H1 (cell line): ENCODE measurements at regions not wholly inside any gene's neighbourhood (a gene's known extent, or its start where the extent isn't known, plus 50 kb on each side); places are given as distances from the start of the nearest gene placed in this dataset.

Source experiments
- CTCF ChIA-PET: fragments of 300-600 bp; sonication (Branson Sonifier 250); formaldehyde crosslinking; loops from one replicate; lab custom pipeline; 2021; ENCODE audit not compliant: partially characterized antibody; lab: Charles Lee
- POLR2A ChIA-PET: fragments of 300-600 bp; sonication (Branson Sonifier 250); formaldehyde crosslinking; loops from one replicate; lab custom pipeline; 2021; ENCODE audit warnings: inconsistent platforms; ENCODE audit not compliant: partially characterized antibody; lab: Charles Lee
- DNase-seq, 2 experiments: peaks; one replicate each; pipeline versions ENCODE4 v3.0.0 to v3.0.0-alpha.2; 2010 to 2022; ENCODE audit warnings: low spot score in 2 of 2, low read depth in 1 of 2, mixed read lengths in 1 of 2
- FAIRE-seq: peaks from 2 replicates; lab custom pipeline; 2011; peaks lifted over from hg19 to GRCh38; lab: Jason Lieb, UNC
- H2AFZ ChIP-seq: 2 replicates; pipeline ENCODE4 v1.8.1; 2012; ENCODE audit warnings: low read length, inconsistent platforms
- H2AK5ac ChIP-seq: 2 replicates; pipeline ENCODE4 v1.6.1; 2013; ENCODE audit warnings: low read depth, low read length
- H2BK120ac ChIP-seq: replicated peaks from 2 replicates; pipeline ENCODE3; 2013; ENCODE audit warnings: low read depth, low read length, inconsistent platforms
- H2BK12ac ChIP-seq: 2 replicates; pipeline ENCODE4 v1.6.1; 2013; ENCODE audit warnings: low read depth, low read length
- H2BK15ac ChIP-seq: 2 replicates; pipeline ENCODE4 v1.6.1; 2013; ENCODE audit warnings: low read length
- H2BK20ac ChIP-seq: 2 replicates; pipeline ENCODE4 v1.6.1; 2013; ENCODE audit warnings: low read length
- H2BK5ac ChIP-seq: 2 replicates; pipeline ENCODE4 v1.6.1; 2013; ENCODE audit warnings: low read depth, low read length
- H3K14ac ChIP-seq: 2 replicates; pipeline ENCODE4 v1.6.1; 2013; ENCODE audit warnings: inconsistent platforms; ENCODE audit not compliant: insufficient read length
- H3K18ac ChIP-seq: 2 replicates; pipeline ENCODE4 v1.6.1; 2013; ENCODE audit warnings: low read length; ENCODE audit errors: extremely low read depth
- H3K23ac ChIP-seq: 2 replicates; pipeline ENCODE4 v1.6.1; 2013; ENCODE audit warnings: inconsistent platforms; ENCODE audit not compliant: insufficient read length
- H3K23me2 ChIP-seq: 2 replicates; pipeline ENCODE4 v1.6.1; 2013; ENCODE audit warnings: low read depth, low read length
- H3K27ac ChIP-seq: 2 replicates; pipeline ENCODE4 v1.6.1; 2011; ENCODE audit warnings: low read depth, low read length, inconsistent platforms
- H3K27me3 ChIP-seq, 4 experiments: replicated peaks in 1 of 4; 1 replicate in 1 of 4; 2 replicates in 3 of 4; pipeline versions ENCODE4 v1.6.1 to v1.8.1; 2011 to 2013; ENCODE audit warnings: low read length in 3 of 4, mild to moderate bottlenecking in 3 of 4, inconsistent platforms in 2 of 4, mixed read lengths in 2 of 4, moderate library complexity in 1 of 4; ENCODE audit not compliant: control insufficient read depth in 3 of 4, insufficient read depth in 3 of 4; ENCODE audit errors: extremely low read depth in 1 of 4
- H3K36me3 ChIP-seq, 4 experiments: 2 replicates each; pipeline versions ENCODE4 v1.6.1 to v1.8.1; 2011 to 2013; ENCODE audit warnings: mild to moderate bottlenecking in 4 of 4, low read length in 3 of 4, moderate library complexity in 2 of 4, control low read depth in 1 of 4, inconsistent platforms in 1 of 4; ENCODE audit not compliant: insufficient read depth in 4 of 4, control insufficient read depth in 2 of 4
- H3K4ac ChIP-seq: replicated peaks from 2 replicates; pipeline ENCODE3; 2013; ENCODE audit warnings: low read length, low read depth, mixed read lengths, inconsistent platforms; ENCODE audit not compliant: insufficient read length
- H3K4me1 ChIP-seq, 4 experiments: replicated peaks in 1 of 4; 1 replicate in 1 of 4; 2 replicates in 3 of 4; pipeline versions ENCODE4 v1.6.1 to v1.8.1; 2011 to 2013; ENCODE audit warnings: low read length in 3 of 4, inconsistent platforms in 2 of 4, mixed read lengths in 1 of 4; ENCODE audit not compliant: insufficient read depth in 4 of 4, control insufficient read depth in 3 of 4
- H3K4me2 ChIP-seq, 2 experiments: 2 replicates each; pipeline versions ENCODE4 v1.6.1 to v1.8.1; 2011 to 2013; ENCODE audit warnings: low read depth in 2 of 2, low read length in 2 of 2, control low read depth in 1 of 2, inconsistent platforms in 1 of 2, mild to moderate bottlenecking in 1 of 2; ENCODE audit not compliant: insufficient read depth in 1 of 2
- H3K4me3 ChIP-seq, 4 experiments: fragments of 200-600, 300-600 bp in 1 of 4; sonication (generic), shearing (Covaris generic), sonication (Bioruptor Twin) in 1 of 4; 2 replicates each; pipeline versions ENCODE4 v1.5.1 to v1.8.1; 2011 to 2016; ENCODE audit warnings: low read length in 4 of 4, low read depth in 3 of 4, control low read depth in 2 of 4, inconsistent platforms in 2 of 4, mild to moderate bottlenecking in 2 of 4, mixed read lengths in 1 of 4, moderate library complexity in 1 of 4; ENCODE audit not compliant: insufficient read depth in 2 of 4; ENCODE audit errors: extremely low read depth in 1 of 4
- H3K56ac ChIP-seq: replicated peaks from 2 replicates; pipeline ENCODE3; 2013; ENCODE audit warnings: low read depth, mild to moderate bottlenecking, mixed read lengths, low read length, inconsistent platforms; ENCODE audit not compliant: insufficient read length
- H3K79me1 ChIP-seq: 2 replicates; pipeline ENCODE4 v1.6.1; 2013; ENCODE audit warnings: low read depth, low read length, control low read depth
- H3K79me2 ChIP-seq, 2 experiments: 2 replicates each; pipeline versions ENCODE4 v1.6.1 to v1.8.1; 2012 to 2013; ENCODE audit warnings: low read length in 2 of 2, mild to moderate bottlenecking in 2 of 2, inconsistent platforms in 1 of 2; ENCODE audit not compliant: insufficient read depth in 2 of 2, control insufficient read depth in 1 of 2
- H3K9ac ChIP-seq, 4 experiments: replicated peaks in 1 of 4; 1 replicate in 1 of 4; 2 replicates in 3 of 4; pipeline versions ENCODE4 v1.6.1 to v1.8.1; 2011 to 2013; ENCODE audit warnings: low read depth in 3 of 4, low read length in 3 of 4, control low read depth in 2 of 4, mild to moderate bottlenecking in 2 of 4, moderate library complexity in 2 of 4, inconsistent platforms in 1 of 4; ENCODE audit errors: extremely low read depth in 1 of 4
- H3K9me3 ChIP-seq, 2 experiments: 2 replicates each; pipeline versions ENCODE4 v1.6.1 to v1.8.1; 2012 to 2013; ENCODE audit warnings: mild to moderate bottlenecking in 2 of 2, moderate library complexity in 2 of 2, control low read depth in 1 of 2, inconsistent platforms in 1 of 2, low read depth in 1 of 2, low read length in 1 of 2, mixed read lengths in 1 of 2; ENCODE audit not compliant: insufficient read depth in 2 of 2
- H4K20me1 ChIP-seq, 2 experiments: replicated peaks in 1 of 2; 2 replicates each; pipeline versions ENCODE3 to v1.8.1; 2011 to 2013; ENCODE audit warnings: inconsistent platforms in 2 of 2, low read length in 2 of 2, mild to moderate bottlenecking in 1 of 2; ENCODE audit not compliant: insufficient read depth in 2 of 2, control insufficient read depth in 1 of 2
- H4K5ac ChIP-seq: 2 replicates; pipeline ENCODE4 v1.6.1; 2013; ENCODE audit warnings: low read length, low read depth, mixed read lengths, inconsistent platforms; ENCODE audit not compliant: insufficient read length
- H4K8ac ChIP-seq: 2 replicates; pipeline ENCODE4 v1.8.0; 2013; ENCODE audit warnings: mild to moderate bottlenecking, moderate library complexity, low read length, inconsistent platforms; ENCODE audit not compliant: insufficient read depth; ENCODE audit errors: extremely low read depth
- H4K91ac ChIP-seq: replicated peaks from 2 replicates; pipeline ENCODE3; 2013; ENCODE audit warnings: low read length, mixed read lengths, inconsistent platforms; ENCODE audit not compliant: insufficient read length
- CEBPB ChIP-seq: IDR thresholded peaks from 2 replicates; pipeline ENCODE4 v1.6.1; 2012; ENCODE audit warnings: low read depth, low read length
- SUZ12 ChIP-seq: fragments of 200-600 bp; sonication (generic); IDR thresholded peaks from 2 replicates; pipeline ENCODE4 v1.6.1; 2012; ENCODE audit warnings: mild to moderate bottlenecking, inconsistent platforms, low read length, moderate library complexity, mixed read lengths
- WGBS, 2 experiments: shearing (Covaris generic) in 1 of 2; methylation state at CpG; one replicate each; pipeline versions ENCODE4 v1.1.6 to v1.1.7; 2013 to 2015; ENCODE audit warnings: low lambda C conversion rate in 2 of 2, mixed read lengths in 2 of 2, inconsistent platforms in 1 of 2, low coverage in 1 of 2, missing lambda C conversion rate in 1 of 2; ENCODE audit not compliant: insufficient replicate concordance in 2 of 2, insufficient coverage in 1 of 2, insufficient read length in 1 of 2; ENCODE audit errors: extremely low coverage in 1 of 2, missing lambda C conversion rate in 1 of 2; 5-methylcytosine and 5-hydroxymethylcytosine counted together

GRCh38 chr13:37241786-37242185 is 136.3 kb upstream of the CSNK1A1L start:
- no peak overlapping the region for H2AFZ ChIP-seq
- no peak overlapping the region for H4K91ac ChIP-seq
- H2BK12ac ChIP-seq, result no peak overlapping the region
- no peak overlapping the region for H3K9ac ChIP-seq
- no peak overlapping the region for H3K27ac ChIP-seq
- CTCF ChIA-PET, result no interaction called here
- H3K4me2 ChIP-seq, result no peak overlapping the region
- POLR2A ChIA-PET, result no interaction called here
- no peak overlapping the region for H3K14ac ChIP-seq
- H4K20me1 ChIP-seq, result no peaks in the 10 kb centered on the region
- 92% methylated on average over 4 of the region's 4 CpGs; no CpG with 5 or more reads in 1 of the 2 experiments for WGBS, 2 experiments
- no peak overlapping the region for H3K18ac ChIP-seq
- no peak overlapping the region for H3K23ac ChIP-seq
- no peak overlapping the region for H2BK5ac ChIP-seq
- H2BK20ac ChIP-seq, result no peak overlapping the region
- DNase-seq, result no peak
- no peak overlapping the region for H4K8ac ChIP-seq
- H3K4me1 ChIP-seq, result no peaks in the 10 kb centered on the region
- no peaks in the 10 kb centered on the region for H3K79me1 ChIP-seq
- H3K36me3 ChIP-seq, result no peaks in the 10 kb centered on the region
- no peak overlapping the region for H3K4ac ChIP-seq
- no peak overlapping the region for H4K5ac ChIP-seq
- no peak overlapping the region for H2BK120ac ChIP-seq
- no peaks in the 10 kb centered on the region for H3K23me2 ChIP-seq
- H3K27me3 ChIP-seq, result no peaks in the 10 kb centered on the region
- 0 out of 4 replicates have a peak, but pooled peaks cover 0 to 2% of the 10 kb centered on the region in 2 experiments for H3K9me3 ChIP-seq
- no peak overlapping the region for H2BK15ac ChIP-seq
- H2AK5ac ChIP-seq, result no peak overlapping the region
- H3K56ac ChIP-seq, result no peak overlapping the region
- FAIRE-seq, result no peak
- H3K4me3 ChIP-seq, result no peak overlapping the region
- no peaks in the 10 kb centered on the region for H3K79me2 ChIP-seq
- TF ChIP-seq CEBPB (no peak), SUZ12 (no peak)
